Endothelial cell of umbilical vein (primary cell): ENCODE measurements at regions not wholly inside any gene's neighbourhood (a gene's known extent, or its start where the extent isn't known, plus 50 kb on each side); places are given as distances from the start of the nearest gene placed in this dataset.

Experiments used
- POLR2A ChIP-seq: IDR thresholded peaks from 2 replicates; pipeline ENCODE4 v1.6.1; 2012; ENCODE audit warnings: low read depth, mild to moderate bottlenecking, control low read depth, low read length
- TF ChIP-seq, protein P1 (sequence below): IDR thresholded peaks from 2 replicates; pipeline ENCODE4 v1.6.1; 2011; ENCODE audit not compliant: insufficient read depth, insufficient read length

DNA sequence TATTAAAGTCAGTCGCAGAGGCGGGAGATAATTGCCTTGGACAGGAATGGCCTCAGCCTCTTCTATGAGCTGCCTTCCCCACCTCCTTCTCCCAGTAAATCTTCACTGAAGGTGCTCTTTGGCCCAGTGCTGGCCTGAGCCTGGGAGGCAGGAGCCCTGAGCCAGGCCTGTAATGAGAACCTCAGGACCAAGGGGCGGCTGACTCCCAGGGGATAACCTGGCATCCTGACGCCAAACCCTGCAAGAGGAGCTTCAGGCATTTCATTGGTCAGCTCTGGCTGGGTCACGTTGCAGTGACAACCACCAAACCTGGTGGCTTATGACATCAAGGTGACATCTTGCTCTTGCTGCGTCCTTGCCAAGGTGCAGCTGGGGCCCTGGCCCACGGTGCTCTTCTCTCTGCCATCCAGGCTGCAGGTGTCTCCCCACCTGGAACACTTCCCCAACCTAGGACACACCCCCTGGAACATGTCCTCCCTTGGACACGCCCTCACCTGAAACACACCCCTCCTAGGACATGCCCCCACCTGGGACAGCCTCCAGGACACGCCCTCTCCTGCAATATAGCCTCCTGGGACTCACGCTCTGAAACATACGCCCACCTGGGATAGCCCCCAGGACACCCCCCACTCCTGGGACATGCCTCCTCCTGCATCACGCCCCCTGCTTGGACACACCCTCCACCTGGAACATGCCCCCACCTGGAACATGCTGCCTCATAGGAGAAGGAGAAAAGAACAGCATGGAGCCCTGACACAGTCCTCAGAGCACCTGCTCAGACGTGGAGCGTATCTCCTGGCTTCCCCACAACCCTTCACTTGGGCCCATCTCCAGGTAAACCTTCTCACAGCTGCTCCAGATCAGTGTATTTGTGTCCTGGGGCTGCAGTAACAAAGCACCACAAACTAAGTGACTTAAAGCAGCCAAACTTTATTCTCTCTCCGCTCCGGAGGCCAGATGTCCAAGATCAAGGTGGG, 333.6 kb downstream of the NPHP4 start:
- no peak for TF ChIP-seq POLR2A
- TF ChIP-seq, protein P1, sequence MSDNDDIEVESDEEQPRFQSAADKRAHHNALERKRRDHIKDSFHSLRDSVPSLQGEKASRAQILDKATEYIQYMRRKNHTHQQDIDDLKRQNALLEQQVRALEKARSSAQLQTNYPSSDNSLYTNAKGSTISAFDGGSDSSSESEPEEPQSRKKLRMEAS, result no peak
